ENCODE measurements at regions not wholly inside any gene's neighbourhood (a gene's known extent, or its start where the extent isn't known, plus 50 kb on each side); places are given as distances from the start of the nearest gene placed in this dataset.

DNA sequence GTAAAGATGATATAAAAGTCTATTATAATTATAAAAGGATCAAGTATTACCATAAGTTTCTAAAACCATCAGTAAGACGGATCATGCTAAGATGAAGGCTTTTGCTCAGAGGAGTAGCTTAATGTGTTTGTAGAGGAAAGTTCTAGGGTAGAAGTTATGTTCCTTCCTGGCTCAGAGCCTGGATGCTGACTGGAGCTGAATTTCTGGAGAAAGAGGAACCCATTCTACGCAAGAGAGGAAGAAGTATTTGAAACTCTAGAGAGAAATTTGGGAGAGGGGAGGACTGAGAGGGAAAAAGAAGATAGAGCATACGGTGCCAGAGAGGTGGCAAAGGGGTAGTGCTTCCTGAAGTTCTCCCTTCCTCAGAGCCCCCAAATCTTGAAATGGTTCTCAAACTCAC lies 51.4 kb upstream of the SGCG start:
- H3K27me3 Mint-ChIP-seq (ENCODE audit: low read depth, poor library complexity): peaks cover 4% of the 10 kb centered on the region
- no peaks in the 10 kb centered on the region for H3K36me3 Mint-ChIP-seq (ENCODE audit: low read depth)
- no peaks in the 10 kb centered on the region for H3K4me1 Mint-ChIP-seq
- no peak overlapping the region for H3K4me3 Mint-ChIP-seq
- TF ChIP-seq, protein P1, sequence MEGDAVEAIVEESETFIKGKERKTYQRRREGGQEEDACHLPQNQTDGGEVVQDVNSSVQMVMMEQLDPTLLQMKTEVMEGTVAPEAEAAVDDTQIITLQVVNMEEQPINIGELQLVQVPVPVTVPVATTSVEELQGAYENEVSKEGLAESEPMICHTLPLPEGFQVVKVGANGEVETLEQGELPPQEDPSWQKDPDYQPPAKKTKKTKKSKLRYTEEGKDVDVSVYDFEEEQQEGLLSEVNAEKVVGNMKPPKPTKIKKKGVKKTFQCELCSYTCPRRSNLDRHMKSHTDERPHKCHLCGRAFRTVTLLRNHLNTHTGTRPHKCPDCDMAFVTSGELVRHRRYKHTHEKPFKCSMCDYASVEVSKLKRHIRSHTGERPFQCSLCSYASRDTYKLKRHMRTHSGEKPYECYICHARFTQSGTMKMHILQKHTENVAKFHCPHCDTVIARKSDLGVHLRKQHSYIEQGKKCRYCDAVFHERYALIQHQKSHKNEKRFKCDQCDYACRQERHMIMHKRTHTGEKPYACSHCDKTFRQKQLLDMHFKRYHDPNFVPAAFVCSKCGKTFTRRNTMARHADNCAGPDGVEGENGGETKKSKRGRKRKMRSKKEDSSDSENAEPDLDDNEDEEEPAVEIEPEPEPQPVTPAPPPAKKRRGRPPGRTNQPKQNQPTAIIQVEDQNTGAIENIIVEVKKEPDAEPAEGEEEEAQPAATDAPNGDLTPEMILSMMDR (IDR thresholded peaks at IDR 0.05): no peak
- H3K27ac Mint-ChIP-seq: no peak overlapping the region
- no peak for DNase-seq
- no peaks in the 10 kb centered on the region for H3K9me3 Mint-ChIP-seq
